NCI-H524 (cell line): ENCODE measurements at regions not wholly inside any gene's neighbourhood (a gene's known extent, or its start where the extent isn't known, plus 50 kb on each side); places are given as distances from the start of the nearest gene placed in this dataset.
"Not testable (repeated sequence)": the region's sequence is repeated elsewhere in the genome, so short reads cannot be mapped to it uniquely, and the experiment has no call there.

Source experiments
- DNase-seq, 2 experiments: peaks; one replicate each; lab custom pipeline; 2025; lab: John Stamatoyannopoulos, UW

DNA sequence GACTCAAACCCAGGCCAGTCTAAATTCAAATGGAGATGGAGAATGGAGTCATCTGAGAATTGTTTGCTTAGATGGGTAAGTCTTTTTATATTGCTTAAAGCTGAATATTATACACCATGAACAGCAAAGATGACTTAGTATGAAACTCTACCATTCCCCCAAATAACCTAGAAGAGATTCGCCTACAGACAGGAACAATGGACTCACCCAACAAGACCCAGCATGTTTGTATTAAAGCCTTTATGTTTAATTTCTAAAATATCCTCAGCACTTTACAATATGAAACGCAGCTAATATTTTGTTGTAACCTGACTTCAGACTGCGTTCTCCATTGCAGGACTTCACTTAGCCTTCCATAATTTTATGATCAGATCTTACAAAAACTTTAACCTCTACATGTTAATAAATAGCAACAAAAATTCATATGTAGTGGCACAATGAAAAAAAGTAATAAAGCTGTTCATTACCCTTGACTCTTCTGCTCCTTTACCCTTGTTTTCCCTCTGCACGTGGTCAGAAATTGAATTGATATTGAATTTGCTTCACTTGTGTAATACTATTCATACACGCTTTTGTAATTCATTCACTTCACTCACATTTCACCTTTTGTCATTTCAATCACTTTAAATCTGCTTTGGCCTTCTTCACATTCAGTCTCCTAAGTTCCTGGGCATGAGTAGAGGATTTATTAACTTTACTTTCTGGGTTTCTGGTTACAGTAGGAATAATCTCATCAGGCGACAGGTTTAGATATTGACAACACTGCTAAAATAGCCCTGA lies 177.3 kb upstream of the PTBP2 start:
- DNase-seq, result no peak

DNA sequence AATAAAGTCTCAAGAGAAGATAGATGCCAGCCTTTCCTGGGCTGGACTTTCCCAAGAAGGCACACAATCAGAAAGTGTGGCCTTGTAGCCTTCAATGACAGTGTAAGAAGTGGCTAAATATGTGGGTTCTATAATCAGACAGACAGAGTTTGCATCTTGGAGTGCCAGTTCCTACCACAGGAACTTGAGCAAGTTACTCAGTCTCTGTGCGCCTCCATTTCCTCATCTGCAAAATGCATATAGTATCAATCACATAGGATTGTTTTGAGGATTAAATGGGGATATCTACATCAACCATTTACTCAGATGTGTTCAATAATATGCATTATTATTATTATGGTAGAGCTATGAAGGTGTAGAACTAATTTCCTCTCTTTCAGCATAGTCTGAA lies 176.8 kb upstream of the PTBP2 start:
- no peak for DNase-seq

DNA sequence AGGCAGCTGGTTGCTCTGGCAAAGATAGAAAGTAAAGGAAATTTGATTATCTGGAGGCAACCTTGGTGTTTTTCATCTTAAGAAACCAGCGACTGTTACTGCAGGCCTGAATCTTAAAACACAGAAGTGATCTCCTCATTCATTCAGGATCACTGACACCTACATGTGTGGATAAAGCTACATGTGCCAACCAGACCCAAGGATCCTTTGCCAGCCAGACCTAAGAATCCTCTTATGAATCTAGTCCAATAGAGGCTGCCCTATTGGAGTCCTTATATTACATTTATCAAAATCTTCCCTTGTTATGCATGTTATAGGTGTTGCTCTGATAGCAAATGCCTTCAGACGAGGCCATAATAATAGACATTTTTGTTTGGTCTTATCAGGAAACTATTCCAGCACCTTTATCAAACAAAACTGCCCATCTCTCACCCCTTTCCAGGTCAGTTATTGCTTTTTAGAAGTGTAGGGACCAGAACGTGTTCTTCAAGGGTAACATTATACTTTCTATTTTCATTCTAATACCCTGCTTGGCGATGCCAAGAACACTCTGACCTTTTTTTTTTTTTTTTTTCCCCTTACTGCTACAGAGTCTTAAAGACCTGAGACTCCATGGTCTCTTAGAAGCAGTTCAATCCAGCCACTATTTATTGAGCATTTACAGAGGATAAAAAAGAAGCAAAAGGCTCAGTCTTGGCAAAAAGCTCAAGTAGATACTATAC lies 175.5 kb upstream of the PTBP2 start:
- DNase-seq, result no peak

DNA sequence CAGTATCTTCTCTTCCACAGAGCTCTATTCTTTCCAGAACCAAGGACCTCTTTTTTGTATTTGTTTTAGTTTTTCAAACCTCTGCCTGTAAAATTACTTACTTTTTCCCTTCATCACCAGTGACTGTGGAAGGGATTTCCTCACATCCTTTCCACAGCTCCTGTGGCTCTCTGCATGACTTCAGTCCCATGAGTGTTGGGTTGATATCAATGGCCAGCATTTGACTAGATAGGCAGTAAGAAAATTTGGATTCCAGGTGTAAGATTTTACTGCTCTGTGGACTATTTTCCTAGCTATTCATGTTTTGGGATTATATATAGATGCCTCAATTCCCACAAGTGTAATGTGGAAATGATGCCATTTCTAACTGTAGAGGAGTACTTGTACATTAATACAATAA lies 171.5 kb upstream of the PTBP2 start:
- DNase-seq, result no peak

DNA sequence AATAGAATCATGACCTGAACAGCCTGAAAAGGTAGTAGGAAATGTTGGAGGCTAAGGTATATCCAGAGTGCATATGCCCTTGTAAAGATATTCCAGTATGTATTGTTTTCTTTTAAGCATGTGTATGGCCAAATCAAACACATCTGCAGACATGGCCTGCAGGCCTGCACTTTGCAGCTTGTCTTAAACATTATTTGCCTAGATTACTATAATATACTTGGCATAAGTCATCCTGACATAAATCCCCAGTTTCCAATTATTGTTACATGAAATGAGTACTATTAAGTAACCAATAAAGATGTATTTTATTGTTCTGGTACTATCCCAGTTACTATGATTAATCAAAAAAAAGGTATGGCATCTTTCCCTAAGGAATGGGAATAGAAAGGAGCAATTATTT lies 169.1 kb upstream of the PTBP2 start:
- no peak for DNase-seq

DNA sequence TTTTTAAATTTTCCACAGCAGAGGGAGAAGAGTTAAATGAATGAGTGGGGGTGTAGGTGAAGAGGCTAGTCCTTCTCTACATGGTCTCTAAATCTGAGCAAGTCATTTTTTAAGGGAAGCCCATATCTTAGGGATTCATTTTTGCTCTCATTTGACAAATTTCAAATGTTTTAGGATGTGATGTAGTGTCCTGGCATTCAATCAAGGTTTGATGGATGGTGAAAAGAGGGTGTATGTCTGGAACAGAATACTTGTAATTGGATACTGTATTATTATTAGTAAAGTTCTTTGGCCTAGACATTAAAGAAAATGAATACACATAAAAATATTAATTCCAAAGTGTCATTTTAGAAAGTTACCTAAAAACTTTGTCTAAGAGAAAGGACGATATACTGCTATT lies 167.8 kb upstream of the PTBP2 start:
- no peak for DNase-seq

DNA sequence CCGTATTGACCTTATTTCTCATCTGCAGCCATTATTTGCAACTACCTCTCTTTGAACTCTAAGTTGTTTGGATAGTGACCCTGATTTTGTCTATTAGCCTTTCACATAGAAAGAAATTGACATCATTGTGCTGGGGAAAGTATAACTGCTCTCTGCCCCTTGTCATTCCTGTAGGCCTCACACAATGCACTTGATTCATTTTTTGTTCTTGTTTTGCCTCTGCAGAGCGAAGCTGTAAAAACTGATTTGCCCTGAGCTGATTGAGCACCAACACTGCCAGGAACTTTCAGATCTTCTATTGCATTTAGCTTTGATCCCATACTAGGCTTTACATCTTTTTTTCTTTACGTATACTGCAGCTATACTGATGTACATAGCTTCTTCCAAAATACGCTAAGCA lies 167.2 kb upstream of the PTBP2 start:
- DNase-seq, result no peak

DNA sequence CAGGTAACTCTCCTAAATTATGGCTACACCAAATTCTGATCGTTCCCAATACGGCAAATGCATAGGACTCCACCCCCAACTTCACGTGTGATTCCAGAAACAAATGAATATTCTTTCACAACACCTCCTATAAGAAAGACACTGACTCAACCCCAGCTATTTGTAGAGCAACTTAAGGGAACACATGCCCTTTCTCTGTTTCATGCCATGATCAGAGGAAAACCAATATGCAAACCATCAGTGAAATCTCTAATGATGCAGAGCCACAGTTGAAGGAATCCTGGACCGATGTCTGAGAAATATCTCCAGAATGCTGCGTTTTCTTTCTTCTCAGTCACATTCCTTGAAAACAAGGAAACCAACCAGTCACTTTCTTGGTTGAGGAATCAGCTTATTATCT lies 164.2 kb upstream of the PTBP2 start:
- DNase-seq, result no peak

DNA sequence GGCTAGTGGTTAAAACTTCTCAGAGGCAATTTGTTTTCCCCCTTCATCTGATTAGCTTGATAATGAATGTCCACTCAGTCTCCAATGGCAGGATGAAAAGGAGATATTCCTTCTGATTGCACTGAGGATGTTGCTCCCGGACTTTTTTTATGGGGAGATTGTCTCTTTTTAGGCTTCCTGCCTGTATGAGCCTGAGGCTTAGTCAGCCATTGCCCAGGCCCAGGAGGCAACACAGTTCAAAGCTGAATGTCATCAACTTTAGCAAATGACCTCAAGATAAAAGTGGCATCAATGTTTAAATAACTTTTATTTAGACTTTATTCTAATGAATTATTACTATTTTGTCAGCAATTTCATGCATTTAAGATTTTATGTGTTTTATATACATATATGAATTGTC lies 162.9 kb upstream of the PTBP2 start:
- no peak for DNase-seq

DNA sequence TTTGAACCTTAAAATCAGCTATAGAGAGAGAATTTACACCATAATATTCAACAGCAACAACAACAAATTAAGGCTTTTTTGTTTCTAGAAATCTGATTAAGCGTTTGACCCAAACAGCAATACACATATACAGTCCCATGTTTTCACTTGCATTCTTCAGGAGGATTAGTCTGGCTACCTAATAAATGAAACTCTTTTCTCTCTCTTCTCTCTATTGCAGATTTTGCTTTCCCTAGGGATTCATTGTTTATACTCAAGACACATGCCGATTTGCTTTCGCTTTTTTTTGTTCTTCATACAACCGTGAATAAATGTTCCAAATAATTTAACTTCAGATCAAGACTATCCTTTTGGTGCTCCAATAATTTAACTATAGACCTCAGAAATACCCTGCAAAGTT lies 162.4 kb upstream of the PTBP2 start:
- DNase-seq, result no peak

DNA sequence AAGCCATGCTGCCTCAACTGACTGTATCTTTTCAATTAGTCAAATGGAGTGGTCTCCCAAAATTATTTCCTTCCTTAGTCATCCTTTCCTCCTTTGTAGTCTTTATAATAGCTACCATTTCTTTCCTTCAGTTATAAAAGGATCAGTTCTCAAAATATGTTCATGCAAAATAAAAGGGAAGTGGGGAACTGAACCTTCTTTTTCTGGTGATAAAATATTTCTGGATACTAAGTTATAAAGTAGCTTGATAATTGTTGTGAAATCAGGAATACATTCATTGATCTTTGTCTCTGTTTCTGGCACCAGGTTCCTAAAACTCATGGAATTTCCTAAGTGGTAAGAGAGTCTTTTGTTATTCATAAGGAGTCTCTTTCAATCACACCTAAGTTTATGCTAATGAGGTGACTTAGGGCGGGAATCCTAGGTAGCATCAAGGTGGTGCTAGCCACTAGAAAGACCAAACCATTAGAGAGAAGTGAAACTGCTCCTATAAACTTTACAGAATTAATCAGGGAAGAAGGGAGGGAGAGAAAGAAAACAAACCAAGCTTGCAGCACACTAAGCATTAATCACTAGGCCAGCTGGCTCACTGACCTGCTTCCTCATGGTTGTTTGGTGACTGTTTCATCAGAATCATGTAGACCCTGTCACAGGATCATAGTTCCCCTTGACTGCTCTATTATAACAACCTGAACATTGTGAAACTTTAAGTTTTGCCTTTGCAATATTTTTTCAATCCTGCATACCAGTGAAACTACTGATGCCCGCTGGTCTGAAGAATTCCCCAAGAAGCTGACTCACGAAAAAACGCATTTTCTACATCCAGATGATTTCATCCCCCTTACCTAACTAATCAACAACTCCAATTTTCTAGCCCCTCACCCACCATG lies 161.6 kb upstream of the PTBP2 start:
- no peak for DNase-seq

DNA sequence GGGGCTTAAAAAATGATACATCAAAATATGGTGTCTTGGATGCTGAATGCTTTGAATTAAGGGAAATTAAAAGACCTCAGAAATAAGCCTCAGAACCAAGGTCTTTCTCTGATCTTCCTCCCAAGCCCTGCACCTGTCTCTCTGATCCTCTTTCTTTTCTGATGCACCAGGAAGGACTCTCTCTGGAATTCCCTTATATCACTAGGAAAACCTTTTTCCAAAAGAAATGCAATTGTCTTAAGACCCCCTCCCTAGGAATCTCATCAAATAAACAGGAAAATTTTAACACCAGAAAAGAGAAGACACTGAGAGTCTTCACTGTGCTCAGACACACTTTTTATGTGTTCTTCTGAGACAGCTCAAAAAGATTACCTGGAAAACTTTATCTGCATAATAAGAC lies 159.5 kb upstream of the PTBP2 start:
- DNase-seq, result no peak

DNA sequence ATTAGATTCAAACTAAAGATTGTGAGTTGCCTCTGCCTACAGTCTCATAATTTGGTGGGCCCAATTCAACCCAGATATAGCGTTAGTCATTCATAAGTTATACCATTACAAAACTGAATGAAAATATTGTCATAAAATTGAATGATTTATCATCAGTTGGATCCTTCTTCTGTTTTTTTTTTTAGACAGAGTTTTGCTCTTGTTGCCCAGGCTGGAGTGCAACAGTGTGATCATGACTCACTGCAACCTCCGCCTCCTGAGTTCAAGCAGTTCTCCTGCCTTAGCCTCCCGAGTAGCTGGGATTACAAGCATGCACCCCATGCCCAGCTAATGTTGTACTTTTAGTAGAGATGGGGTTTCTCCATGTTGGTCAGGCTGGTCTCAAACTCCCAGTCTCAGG lies 157.2 kb upstream of the PTBP2 start:
- DNase-seq, result not testable (repeated sequence)

DNA sequence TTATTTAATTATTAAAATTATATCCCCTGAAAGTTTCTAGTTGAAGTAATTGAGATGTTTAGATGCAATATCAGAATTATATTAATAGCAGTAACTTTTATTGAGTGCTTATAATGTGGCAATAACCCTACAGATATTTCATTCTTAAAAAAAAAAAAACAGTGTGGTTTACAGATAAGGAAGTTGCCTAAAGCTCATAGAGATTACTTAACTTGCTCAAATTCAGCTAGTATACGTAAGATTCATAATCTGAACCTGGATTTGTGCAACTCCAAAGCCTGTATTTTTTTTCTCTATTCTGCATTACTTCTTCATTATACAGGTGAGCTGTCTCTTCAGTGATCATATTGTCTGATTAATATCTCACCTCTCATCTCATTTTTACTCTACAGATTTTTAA lies 156.0 kb upstream of the PTBP2 start:
- no peak for DNase-seq

DNA sequence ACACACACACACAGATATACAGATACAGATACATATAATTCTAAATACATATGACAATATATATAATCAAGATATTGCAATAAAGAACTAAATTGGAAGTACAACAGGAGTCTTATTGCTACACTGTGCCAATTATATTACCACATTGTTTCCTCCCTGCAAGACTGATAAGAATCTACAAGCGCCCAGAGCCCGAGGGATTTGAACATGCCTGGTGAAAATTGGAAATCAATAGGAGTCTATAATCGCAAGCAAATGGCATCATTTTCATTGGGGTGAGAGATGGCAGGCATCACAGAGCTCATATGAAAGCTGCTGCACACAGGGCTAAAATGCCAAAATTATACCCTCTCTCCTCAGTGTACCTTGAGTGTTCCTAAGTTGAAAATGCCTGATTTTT lies 152.9 kb upstream of the PTBP2 start:
- DNase-seq, result no peak

DNA sequence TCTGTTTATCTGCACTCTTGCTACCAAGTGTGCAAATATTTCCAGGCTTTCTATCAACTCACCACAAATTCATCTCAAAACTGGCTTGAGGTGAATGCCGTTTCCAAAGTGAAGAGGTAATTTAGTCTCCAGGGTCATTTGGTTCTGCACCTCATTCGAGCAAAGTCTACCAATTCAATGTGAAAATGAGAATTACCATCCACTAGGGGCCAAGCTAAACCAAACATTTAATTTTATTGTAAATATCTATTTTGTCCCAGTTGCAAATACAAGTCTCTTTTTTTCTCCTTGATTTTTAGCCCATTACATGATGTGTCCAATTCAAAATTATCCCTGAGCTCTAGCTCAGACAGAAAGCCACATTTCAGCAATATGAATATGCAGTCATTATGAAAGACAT lies 152.3 kb upstream of the PTBP2 start:
- DNase-seq, result no peak

DNA sequence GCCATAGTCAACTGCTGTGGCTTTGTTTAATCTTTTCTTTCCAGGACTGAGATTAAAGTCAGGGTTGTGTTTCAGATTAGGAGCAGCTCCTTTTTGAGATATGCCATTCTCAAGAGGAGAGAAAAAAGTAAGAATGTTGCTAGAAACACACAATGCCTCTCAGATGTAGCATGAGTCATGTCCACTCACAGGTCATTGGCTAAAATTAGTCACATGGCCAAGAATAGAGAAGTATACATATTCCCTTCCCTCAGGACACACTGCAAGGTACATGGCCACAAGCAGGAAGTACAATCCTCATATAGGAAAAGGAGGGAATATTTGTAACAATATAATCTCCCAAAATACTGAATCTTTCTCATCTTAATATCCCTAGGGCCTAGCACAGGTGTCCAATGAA lies 141.9 kb upstream of the PTBP2 start:
- no peak for DNase-seq

DNA sequence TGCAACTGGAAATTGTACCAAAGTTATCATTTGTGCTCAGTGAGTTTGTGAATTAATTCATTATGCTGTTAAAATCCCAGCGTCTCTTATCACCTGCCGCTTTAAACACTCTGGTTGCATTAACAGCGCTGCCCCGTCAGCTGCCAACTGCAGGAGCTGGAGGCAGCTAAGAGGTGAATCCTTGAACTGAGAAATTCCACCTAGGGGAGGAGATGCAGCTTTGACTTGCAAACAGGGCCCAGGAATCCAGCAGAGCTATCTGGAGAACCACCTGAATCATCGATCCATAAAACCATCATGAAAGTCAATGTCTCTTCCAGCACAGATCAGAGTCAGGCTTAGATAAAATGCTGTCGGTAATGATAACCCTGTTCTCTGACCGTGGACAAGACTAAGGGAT lies 140.7 kb upstream of the PTBP2 start:
- no peak for DNase-seq

DNA sequence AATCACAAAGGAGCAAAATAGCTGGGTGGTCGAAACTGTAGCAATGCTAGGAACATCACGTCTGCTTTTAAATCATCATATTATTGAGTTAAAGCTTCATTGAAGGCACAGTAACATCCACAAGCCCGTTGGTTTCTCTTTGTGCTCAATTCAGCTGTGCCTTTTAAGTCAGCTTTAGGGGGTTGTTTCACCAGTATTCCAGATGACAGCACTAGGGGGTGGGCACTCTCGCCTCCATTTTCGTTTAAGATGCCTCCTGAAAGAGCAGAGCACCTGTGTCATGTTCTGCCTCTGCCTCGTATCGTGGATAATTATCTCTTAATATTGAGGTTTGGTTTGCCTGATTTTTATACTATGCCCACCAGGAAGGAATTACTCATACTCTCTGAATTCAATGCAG lies 139.8 kb upstream of the PTBP2 start:
- DNase-seq, result no peak

DNA sequence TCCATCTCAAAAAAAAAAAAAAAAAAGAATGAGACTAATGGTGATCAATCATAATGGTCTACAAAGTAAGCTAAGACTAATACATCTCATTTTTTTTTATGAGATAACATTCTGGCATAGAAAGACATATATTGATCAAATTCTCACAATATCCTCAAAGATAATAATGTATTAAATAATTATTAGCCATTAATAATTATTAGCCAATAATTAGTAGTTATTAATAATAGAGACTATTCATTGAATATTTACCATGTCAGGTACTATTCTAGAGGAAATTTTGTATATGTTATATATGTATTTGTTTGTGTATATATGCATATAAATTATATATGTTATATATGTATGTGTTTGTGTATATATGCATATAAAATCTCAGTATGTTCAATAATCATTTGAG lies 137.7 kb upstream of the PTBP2 start:
- DNase-seq, result no peak

DNA sequence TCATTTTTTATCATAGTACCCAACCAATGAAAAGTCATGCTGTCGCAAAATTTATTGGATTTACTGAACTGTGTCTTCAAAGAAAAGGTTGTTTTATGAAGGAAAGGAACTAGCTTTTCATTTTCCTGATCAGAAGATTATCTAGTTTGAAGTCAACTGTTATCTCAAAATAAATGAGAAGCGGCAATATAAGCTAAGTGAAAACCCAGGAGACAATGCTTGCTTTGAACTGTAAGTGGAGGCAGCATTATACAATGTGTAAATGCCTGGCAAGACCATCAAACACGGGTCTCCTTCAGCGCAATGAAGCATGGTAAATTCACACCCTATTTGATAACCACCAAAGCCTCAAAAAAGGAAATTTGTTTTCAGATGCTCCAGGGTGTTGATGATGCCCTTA lies 134.4 kb upstream of the PTBP2 start:
- no peak for DNase-seq

DNA sequence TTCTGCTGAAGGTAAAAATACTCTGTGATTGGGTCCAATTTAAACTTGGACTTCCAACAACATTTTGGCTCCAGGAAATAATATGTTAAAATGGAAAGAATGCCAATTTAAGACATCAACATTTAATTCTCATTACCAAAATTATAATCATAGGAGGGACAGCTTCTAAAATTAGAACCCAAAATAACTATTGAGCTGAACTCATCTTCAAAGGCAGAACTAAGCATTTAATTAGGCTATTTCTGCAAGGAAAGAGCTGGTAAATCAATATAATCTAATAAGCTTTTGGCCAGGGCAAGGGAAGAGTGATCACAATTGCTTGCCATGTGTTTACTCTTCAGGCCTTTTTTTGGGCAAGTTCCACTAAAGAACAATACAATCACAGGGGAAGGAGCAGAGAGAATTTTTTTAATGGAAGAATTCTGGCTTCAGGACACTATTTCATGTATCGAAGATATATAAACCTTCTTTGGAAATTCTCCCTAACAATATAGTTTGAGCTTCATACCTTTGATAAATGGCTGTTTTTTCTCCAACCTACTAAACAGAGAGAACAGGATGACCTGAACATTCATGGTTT lies 133.1 kb upstream of the PTBP2 start:
- DNase-seq, result no peak

DNA sequence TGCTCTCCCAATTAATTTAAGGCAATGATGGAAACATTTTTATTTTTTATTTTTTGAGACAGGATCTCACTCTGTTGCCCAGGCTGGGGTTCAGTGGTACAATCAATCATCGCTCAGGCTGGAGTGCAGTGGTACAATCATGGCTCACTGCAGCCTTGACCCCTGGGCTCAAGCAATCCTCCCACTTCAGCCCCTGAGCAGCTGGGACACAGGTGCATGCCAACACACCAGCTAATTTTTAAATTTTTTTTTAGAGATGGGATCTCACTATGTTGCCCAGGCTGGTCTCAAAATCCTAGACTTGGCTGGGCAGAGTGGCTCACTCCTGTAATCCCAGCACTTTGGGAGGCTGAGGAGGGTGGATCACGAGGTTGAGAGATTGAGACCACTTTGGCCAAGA lies 126.1 kb upstream of the PTBP2 start:
- DNase-seq, result not testable (repeated sequence)
